ENCODE measurements at regions not wholly inside any gene's neighbourhood (a gene's known extent, or its start where the extent isn't known, plus 50 kb on each side); places are given as distances from the start of the nearest gene placed in this dataset.

DNA sequence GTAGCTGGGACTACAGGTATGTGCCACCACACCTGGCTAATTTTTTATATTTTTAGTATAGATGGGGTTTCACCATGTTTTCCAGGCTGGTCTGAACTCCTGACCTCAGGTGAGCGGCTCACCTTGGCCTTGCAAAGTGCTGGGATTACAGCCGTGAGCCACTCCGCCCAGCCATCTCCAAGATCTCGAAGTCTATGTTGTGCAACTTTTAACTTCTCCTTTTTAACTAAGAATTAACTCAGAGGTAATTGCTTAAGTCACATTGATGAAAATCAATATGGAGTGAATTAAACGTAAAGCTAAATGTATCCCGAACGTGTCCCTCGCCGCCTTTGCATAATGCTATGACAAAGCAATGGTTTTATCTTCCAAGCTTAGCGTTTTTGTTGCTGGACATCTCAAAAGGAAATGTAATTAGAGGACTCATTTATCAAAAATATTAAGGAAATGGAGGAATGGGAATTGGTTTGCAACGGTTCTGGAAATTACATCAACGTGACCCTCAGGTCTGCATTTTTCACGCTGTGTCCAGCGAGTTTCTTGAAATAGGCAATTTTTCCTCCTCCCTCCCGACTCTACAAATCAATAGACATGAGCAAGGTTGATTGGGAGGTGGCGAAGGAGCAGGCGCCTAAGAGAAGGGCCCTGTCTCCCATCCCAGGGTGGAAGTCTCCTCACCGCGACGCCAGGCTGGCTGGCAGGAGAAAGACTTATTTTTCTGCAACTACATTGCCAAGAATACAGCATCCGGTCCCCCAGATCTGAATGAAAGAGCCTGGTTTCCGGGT, 89.8 kb downstream of the TMEM130 start:
- H3K36me3 ChIP-seq (ENCODE audit: control insufficient read depth in 2 of 3, insufficient read depth in 3 of 3, low read length in 3 of 3), result no peaks in the 10 kb centered on the region
- DNase-seq, result no peak
- TF ChIP-seq, protein P1, sequence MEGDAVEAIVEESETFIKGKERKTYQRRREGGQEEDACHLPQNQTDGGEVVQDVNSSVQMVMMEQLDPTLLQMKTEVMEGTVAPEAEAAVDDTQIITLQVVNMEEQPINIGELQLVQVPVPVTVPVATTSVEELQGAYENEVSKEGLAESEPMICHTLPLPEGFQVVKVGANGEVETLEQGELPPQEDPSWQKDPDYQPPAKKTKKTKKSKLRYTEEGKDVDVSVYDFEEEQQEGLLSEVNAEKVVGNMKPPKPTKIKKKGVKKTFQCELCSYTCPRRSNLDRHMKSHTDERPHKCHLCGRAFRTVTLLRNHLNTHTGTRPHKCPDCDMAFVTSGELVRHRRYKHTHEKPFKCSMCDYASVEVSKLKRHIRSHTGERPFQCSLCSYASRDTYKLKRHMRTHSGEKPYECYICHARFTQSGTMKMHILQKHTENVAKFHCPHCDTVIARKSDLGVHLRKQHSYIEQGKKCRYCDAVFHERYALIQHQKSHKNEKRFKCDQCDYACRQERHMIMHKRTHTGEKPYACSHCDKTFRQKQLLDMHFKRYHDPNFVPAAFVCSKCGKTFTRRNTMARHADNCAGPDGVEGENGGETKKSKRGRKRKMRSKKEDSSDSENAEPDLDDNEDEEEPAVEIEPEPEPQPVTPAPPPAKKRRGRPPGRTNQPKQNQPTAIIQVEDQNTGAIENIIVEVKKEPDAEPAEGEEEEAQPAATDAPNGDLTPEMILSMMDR (IDR thresholded peaks at IDR 0.05; ENCODE audit: borderline replicate concordance, extremely low read depth, insufficient read depth), result no peak
- FAIRE-seq, result no peak
- H3K9ac ChIP-seq (ENCODE audit: low read length in 3 of 3), result no peak overlapping the region
- no peak overlapping the region for H3K4me3 ChIP-seq (ENCODE audit: low read length in 3 of 3)
- H3K9me3 ChIP-seq (ENCODE audit: control insufficient read depth in 2 of 3, insufficient read depth in 1 of 3, low read length in 3 of 3), result no peaks in the 10 kb centered on the region
- no peaks in the 10 kb centered on the region for H3K27me3 ChIP-seq (ENCODE audit: control insufficient read depth, insufficient read depth, low read length)
- no peak overlapping the region for H3K27ac ChIP-seq (ENCODE audit: low read depth in 2 of 2, low read length in 2 of 2)
- no peaks in the 10 kb centered on the region for H3K4me1 ChIP-seq (ENCODE audit: control insufficient read depth in 2 of 3, insufficient read depth in 2 of 3, low read depth in 1 of 3, low read length in 3 of 3)
- intact Hi-C loops (cut with DNase I), result no loop called here

DNA sequence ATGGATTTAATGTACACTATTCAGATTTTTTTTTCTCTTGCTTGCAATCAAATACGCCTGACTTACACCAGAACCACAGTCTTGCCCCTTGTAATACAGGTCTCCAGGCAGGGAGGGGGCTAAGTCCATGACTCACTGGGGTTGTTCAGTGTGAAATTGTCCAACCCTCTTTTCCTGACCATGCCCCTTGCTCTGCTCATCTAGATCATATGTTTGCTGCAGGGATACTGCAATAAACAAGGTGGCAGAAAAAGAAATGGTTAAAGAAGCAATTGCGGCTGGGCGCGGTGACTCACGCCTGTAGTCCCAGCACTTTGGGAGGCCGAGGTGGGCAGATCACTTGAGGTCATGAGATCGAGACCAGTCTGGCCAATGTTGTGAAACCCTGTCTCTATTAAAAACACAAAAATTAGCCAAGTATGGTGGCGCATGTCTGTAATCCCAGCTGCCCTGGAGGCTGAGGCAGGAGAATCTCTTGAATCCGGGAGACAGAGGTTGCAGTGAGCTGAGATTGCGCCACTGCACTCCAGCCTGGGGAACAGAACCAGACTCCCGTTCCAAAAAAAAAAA, 85.5 kb downstream of the TMEM130 start:
- Histone ChIP-seq H3K27ac (ENCODE audit: low read depth in 2 of 2, low read length in 2 of 2) (no peak overlapping the region), H3K9ac (ENCODE audit: low read length in 3 of 3) (no peak overlapping the region), H3K27me3 (ENCODE audit: control insufficient read depth, insufficient read depth, low read length) (no peaks in the 10 kb centered on the region), H3K36me3 (ENCODE audit: control insufficient read depth in 2 of 3, insufficient read depth in 3 of 3, low read length in 3 of 3) (no peaks in the 10 kb centered on the region), H3K4me1 (ENCODE audit: control insufficient read depth in 2 of 3, insufficient read depth in 2 of 3, low read depth in 1 of 3, low read length in 3 of 3) (no peaks in the 10 kb centered on the region), H3K9me3 (ENCODE audit: control insufficient read depth in 2 of 3, insufficient read depth in 1 of 3, low read length in 3 of 3) (no peaks in the 10 kb centered on the region), H3K4me3 (ENCODE audit: low read length in 3 of 3) (no peak overlapping the region)
- DNase-seq (no peak), FAIRE-seq (no peak)
- TF ChIP-seq, protein P1 (IDR thresholded peaks at IDR 0.05; ENCODE audit: borderline replicate concordance, extremely low read depth, insufficient read depth), result no peak
- intact Hi-C loops (cut with DNase I), result no loop called here

DNA sequence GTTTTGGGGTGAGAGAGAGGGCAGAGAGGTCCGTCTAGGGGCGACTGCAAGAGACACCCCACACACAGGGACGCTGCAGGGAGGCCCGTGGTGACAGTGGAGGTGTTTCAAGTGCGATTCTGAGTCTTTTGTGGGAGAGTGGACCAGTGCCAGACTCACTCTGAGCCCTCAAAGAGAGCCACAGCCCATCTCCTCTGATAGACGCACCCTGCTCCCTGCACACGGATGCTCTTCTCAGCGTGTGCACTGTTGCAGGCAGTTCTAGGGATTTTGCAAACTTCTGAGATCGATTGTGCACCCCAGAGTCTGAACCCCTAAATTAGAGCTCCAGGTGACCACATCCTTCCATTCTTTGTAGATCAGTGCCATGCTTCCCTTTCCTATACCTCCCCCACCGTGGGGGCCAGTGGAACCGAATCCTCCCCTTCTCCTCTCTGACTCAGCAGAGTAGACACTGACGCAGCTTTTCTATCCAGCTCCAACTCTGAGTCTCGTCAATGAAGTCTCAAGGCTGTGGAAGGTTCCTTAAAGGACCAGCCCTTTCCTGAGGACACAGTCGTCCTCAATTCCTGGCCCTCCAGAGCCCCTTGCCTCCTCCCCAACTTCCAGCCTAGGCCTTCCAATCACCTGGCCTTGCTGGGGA, 83.8 kb downstream of the TMEM130 start:
- H3K4me1 ChIP-seq (ENCODE audit: control insufficient read depth in 2 of 3, insufficient read depth in 2 of 3, low read depth in 1 of 3, low read length in 3 of 3), result no peaks in the 10 kb centered on the region
- H3K9me3 ChIP-seq (ENCODE audit: control insufficient read depth in 2 of 3, insufficient read depth in 1 of 3, low read length in 3 of 3), result no peaks in the 10 kb centered on the region
- TF ChIP-seq, protein P1 (IDR thresholded peaks at IDR 0.05; ENCODE audit: borderline replicate concordance, extremely low read depth, insufficient read depth), result no peak
- no peak overlapping the region for H3K9ac ChIP-seq (ENCODE audit: low read length in 3 of 3)
- intact Hi-C loops (cut with DNase I), result no loop called here
- no peak overlapping the region for H3K4me3 ChIP-seq (ENCODE audit: low read length in 3 of 3)
- H3K36me3 ChIP-seq (ENCODE audit: control insufficient read depth in 2 of 3, insufficient read depth in 3 of 3, low read length in 3 of 3), result no peaks in the 10 kb centered on the region
- H3K27me3 ChIP-seq (ENCODE audit: control insufficient read depth, insufficient read depth, low read length), result no peaks in the 10 kb centered on the region
- no peak for DNase-seq
- no peak for FAIRE-seq
- no peak overlapping the region for H3K27ac ChIP-seq (ENCODE audit: low read depth in 2 of 2, low read length in 2 of 2)

All from kidney (tissue), 13 donors.